AG10803 (cell line): ENCODE measurements at regions not wholly inside any gene's neighbourhood (a gene's known extent, or its start where the extent isn't known, plus 50 kb on each side); places are given as distances from the start of the nearest gene placed in this dataset.
A peak's percentile ranks its signal among the peaks of the same experiment; 100 is the strongest.
"Not testable (repeated sequence)": the region's sequence is repeated elsewhere in the genome, so short reads cannot be mapped to it uniquely, and the experiment has no call there.

ENCODE experiments used
- DNase-seq: peaks from one replicate; pipeline ENCODE4 v3.0.0; 2010; ENCODE audit warnings: low read depth
- H3K4me3 ChIP-seq: 2 replicates; pipeline ENCODE4 v1.5.1; 2011; ENCODE audit warnings: mild to moderate bottlenecking, low read length, control low read depth
- TF ChIP-seq, protein P1 (sequence below): conservative IDR thresholded peaks from 2 replicates; pipeline ENCODE4 v1.5.1; 2011; ENCODE audit warnings: mild to moderate bottlenecking, low read length, control low read depth, inconsistent platforms

GRCh38 chr11:110514967-110515366 is 85.2 kb downstream of the FDX1 start:
- TF ChIP-seq, protein P1, sequence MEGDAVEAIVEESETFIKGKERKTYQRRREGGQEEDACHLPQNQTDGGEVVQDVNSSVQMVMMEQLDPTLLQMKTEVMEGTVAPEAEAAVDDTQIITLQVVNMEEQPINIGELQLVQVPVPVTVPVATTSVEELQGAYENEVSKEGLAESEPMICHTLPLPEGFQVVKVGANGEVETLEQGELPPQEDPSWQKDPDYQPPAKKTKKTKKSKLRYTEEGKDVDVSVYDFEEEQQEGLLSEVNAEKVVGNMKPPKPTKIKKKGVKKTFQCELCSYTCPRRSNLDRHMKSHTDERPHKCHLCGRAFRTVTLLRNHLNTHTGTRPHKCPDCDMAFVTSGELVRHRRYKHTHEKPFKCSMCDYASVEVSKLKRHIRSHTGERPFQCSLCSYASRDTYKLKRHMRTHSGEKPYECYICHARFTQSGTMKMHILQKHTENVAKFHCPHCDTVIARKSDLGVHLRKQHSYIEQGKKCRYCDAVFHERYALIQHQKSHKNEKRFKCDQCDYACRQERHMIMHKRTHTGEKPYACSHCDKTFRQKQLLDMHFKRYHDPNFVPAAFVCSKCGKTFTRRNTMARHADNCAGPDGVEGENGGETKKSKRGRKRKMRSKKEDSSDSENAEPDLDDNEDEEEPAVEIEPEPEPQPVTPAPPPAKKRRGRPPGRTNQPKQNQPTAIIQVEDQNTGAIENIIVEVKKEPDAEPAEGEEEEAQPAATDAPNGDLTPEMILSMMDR: no peak
- no peak overlapping the region for H3K4me3 ChIP-seq
- DNase-seq: no peak

DNA sequence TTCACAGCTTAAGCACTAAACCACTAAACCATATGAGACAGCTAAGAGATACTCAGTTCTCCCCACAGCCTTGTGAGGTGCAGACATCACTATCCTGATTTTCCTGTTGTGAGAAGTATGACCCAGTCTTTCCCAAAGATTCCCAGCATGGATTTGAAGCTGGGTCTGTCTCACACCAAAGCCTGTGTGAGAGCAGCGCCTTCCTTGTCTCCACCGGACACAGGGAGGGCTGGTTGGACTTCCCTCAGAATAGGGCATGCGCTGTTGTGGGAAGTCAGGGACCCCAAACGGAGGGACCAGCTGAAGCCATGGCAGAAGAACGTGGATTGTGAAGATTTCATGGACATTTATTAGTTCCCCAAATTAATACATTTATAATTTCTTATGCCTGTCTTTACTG is 87.6 kb downstream of the FDX1 start:
- not testable (repeated sequence) for H3K4me3 ChIP-seq, DNase-seq

DNA sequence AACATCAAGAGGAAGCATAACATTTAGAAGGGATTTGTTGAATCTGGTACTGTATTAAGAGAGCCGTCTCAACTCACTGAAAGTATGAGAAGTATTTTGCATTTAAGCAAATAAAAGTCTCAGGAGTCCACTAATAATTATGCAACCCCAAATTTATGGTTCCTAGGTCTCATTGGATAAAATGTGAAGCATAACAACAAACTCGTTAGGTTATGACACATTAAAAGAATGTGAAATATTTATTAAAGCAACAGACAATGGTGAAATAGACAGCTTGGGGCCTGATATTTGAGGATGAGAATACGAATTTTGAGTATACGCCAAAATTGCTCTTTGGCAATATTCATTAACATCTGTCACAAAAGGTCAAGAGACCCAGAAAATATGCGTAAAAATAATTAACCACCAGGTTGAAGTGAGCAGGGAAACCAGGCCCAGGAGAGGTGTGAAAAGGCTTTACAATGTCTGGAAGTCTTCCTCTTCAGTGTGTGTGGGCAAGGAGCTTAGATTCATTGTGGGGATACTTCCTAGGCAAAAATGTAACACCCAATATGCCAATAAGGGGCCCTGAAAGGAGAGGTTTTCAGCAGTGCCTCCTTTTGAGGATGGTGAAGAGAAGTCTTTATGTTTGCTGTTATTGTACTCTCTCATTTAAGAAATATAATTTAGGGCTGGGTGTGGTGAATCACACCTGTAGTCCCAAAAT is 89.2 kb downstream of the FDX1 start:
- peak; percentile 92 for DNase-seq
- H3K4me3 ChIP-seq: no peak overlapping the region
- TF ChIP-seq, protein P1: no peak

DNA sequence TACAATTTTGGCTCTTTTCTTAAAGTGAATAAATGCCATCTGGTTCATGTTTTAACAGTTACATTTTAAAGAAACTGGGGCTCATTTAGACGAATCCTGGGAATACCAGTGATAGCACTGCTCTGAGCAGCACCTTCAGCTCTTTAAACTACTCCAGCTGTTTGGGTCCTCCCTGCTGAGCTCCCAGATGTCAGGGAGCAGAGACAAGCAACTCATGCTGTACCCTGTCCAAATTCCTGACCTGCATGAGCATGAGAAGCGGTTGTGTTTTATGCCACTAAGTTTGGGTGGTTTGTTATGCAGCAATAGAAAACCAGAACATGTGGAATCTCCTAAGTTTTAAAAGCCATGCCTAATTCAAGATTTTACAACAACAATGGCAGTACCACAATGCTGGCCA is 90.0 kb downstream of the FDX1 start:
- peak; percentile 89 for DNase-seq
- no peak overlapping the region for H3K4me3 ChIP-seq
- TF ChIP-seq, protein P1: no peak

GRCh38 chr11:110522471-110522870 is 92.7 kb downstream of the FDX1 start:
- DNase-seq: no peak
- no peak overlapping the region for H3K4me3 ChIP-seq
- TF ChIP-seq, protein P1: no peak

- no peak overlapping the region for H3K4me3 ChIP-seq
- peak; percentile 94 for DNase-seq
- TF ChIP-seq, protein P1: no peak
These were observed 94.5 kb downstream of the FDX1 start for GRCh38 chr11:110524238-110524637.

GRCh38 chr11:110525883-110526282 is 96.1 kb downstream of the FDX1 start:
- peak; percentile 73 for DNase-seq
- H3K4me3 ChIP-seq: no peak overlapping the region
- TF ChIP-seq, protein P1: no peak
